ENCODE measurements at regions not wholly inside any gene's neighbourhood (a gene's known extent, or its start where the extent isn't known, plus 50 kb on each side); places are given as distances from the start of the nearest gene placed in this dataset.

GRCh38 chr4:57475424-57475823 is 365.2 kb upstream of the IGFBP7 start:
- H3K9me2 ChIP-seq (ENCODE audit: insufficient read depth), result no peaks in the 10 kb centered on the region
- H4K20me1 ChIP-seq (replicated peaks; ENCODE audit: insufficient read depth), result no peaks in the 10 kb centered on the region
- no peak overlapping the region for H2AFZ ChIP-seq
- no peak overlapping the region for H3K4me3 ChIP-seq
- H3K9me3 Mint-ChIP-seq, result peaks cover 10% of the 10 kb centered on the region
- no peaks in the 10 kb centered on the region for H3K36me3 ChIP-seq (ENCODE audit: insufficient read depth)
- no peaks in the 10 kb centered on the region for H3K36me3 Mint-ChIP-seq (ENCODE audit: low read depth)
- DNase-seq (ENCODE audit: low spot score) (no peak), ATAC-seq (no peak)
- no peaks in the 10 kb centered on the region for H3F3A ChIP-seq (replicated peaks; ENCODE audit: low read depth)
- H3K4me1 Mint-ChIP-seq, result no peaks in the 10 kb centered on the region
- H3K27ac ChIP-seq (ENCODE audit: low read depth), result no peak overlapping the region
- H3K4me2 ChIP-seq, result no peak overlapping the region
- no peaks in the 10 kb centered on the region for H3K27me3 ChIP-seq (ENCODE audit: insufficient read depth)
- no peaks in the 10 kb centered on the region for H3K4me1 ChIP-seq (ENCODE audit: insufficient read depth)
- H3K27me3 Mint-ChIP-seq (ENCODE audit: insufficient read depth, low read depth, poor library complexity), result no peaks in the 10 kb centered on the region
- no peak overlapping the region for H3K27ac Mint-ChIP-seq
- H3K4me3 Mint-ChIP-seq, result no peak overlapping the region
- no peak for TF ChIP-seq CREB1 (CRISPR knock-in tag; IDR thresholded peaks at IDR 0.05; ENCODE audit: low read depth)
- no peak for TF ChIP-seq ZNF114 (CRISPR knock-in tag; IDR thresholded peaks at IDR 0.05)
- TF ChIP-seq NANOG (IDR thresholded peaks at IDR 0.05; ENCODE audit: borderline replicate concordance), result no peak
- TF ChIP-seq, protein P1, sequence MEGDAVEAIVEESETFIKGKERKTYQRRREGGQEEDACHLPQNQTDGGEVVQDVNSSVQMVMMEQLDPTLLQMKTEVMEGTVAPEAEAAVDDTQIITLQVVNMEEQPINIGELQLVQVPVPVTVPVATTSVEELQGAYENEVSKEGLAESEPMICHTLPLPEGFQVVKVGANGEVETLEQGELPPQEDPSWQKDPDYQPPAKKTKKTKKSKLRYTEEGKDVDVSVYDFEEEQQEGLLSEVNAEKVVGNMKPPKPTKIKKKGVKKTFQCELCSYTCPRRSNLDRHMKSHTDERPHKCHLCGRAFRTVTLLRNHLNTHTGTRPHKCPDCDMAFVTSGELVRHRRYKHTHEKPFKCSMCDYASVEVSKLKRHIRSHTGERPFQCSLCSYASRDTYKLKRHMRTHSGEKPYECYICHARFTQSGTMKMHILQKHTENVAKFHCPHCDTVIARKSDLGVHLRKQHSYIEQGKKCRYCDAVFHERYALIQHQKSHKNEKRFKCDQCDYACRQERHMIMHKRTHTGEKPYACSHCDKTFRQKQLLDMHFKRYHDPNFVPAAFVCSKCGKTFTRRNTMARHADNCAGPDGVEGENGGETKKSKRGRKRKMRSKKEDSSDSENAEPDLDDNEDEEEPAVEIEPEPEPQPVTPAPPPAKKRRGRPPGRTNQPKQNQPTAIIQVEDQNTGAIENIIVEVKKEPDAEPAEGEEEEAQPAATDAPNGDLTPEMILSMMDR (conservative IDR thresholded peaks at IDR 0.05; ENCODE audit: low read depth in 2 of 2), result no peak
- TF ChIP-seq POLR2AphosphoS5 (IDR thresholded peaks at IDR 0.05; ENCODE audit: low read depth), result no peak
- no peak for TF ChIP-seq EZH2phosphoT487 (IDR thresholded peaks at IDR 0.05; ENCODE audit: unreplicated experiment)
- TF ChIP-seq JUNB (IDR thresholded peaks at IDR 0.05; ENCODE audit: unreplicated experiment), result no peak
- TF ChIP-seq, protein P2, sequence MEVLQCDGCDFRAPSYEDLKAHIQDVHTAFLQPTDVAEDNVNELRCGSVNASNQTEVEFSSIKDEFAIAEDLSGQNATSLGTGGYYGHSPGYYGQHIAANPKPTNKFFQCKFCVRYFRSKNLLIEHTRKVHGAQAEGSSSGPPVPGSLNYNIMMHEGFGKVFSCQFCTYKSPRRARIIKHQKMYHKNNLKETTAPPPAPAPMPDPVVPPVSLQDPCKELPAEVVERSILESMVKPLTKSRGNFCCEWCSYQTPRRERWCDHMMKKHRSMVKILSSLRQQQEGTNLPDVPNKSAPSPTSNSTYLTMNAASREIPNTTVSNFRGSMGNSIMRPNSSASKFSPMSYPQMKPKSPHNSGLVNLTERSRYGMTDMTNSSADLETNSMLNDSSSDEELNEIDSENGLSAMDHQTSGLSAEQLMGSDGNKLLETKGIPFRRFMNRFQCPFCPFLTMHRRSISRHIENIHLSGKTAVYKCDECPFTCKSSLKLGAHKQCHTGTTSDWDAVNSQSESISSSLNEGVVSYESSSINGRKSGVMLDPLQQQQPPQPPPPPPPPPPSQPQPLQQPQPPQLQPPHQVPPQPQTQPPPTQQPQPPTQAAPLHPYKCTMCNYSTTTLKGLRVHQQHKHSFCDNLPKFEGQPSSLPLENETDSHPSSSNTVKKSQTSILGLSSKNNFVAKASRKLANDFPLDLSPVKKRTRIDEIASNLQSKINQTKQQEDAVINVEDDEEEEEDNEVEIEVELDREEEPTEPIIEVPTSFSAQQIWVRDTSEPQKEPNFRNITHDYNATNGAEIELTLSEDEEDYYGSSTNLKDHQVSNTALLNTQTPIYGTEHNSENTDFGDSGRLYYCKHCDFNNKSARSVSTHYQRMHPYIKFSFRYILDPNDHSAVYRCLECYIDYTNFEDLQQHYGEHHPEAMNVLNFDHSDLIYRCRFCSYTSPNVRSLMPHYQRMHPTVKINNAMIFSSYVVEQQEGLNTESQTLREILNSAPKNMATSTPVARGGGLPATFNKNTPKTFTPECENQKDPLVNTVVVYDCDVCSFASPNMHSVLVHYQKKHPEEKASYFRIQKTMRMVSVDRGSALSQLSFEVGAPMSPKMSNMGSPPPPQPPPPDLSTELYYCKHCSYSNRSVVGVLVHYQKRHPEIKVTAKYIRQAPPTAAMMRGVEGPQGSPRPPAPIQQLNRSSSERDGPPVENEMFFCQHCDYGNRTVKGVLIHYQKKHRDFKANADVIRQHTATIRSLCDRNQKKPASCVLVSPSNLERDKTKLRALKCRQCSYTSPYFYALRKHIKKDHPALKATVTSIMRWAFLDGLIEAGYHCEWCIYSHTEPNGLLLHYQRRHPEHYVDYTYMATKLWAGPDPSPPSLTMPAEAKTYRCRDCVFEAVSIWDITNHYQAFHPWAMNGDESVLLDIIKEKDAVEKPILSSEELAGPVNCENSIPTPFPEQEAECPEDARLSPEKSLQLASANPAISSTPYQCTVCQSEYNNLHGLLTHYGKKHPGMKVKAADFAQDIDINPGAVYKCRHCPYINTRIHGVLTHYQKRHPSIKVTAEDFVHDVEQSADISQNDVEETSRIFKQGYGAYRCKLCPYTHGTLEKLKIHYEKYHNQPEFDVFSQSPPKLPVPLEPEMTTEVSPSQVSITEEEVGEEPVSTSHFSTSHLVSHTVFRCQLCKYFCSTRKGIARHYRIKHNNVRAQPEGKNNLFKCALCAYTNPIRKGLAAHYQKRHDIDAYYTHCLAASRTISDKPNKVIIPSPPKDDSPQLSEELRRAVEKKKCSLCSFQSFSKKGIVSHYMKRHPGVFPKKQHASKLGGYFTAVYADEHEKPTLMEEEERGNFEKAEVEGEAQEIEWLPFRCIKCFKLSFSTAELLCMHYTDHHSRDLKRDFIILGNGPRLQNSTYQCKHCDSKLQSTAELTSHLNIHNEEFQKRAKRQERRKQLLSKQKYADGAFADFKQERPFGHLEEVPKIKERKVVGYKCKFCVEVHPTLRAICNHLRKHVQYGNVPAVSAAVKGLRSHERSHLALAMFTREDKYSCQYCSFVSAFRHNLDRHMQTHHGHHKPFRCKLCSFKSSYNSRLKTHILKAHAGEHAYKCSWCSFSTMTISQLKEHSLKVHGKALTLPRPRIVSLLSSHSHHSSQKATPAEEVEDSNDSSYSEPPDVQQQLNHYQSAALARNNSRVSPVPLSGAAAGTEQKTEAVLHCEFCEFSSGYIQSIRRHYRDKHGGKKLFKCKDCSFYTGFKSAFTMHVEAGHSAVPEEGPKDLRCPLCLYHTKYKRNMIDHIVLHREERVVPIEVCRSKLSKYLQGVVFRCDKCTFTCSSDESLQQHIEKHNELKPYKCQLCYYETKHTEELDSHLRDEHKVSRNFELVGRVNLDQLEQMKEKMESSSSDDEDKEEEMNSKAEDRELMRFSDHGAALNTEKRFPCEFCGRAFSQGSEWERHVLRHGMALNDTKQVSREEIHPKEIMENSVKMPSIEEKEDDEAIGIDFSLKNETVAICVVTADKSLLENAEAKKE (CRISPR knock-in tag; IDR thresholded peaks at IDR 0.05), result no peak
- TF ChIP-seq ZNF331 (CRISPR knock-in tag; IDR thresholded peaks at IDR 0.05; ENCODE audit: low read depth), result no peak
- TF ChIP-seq REST (IDR thresholded peaks at IDR 0.05; ENCODE audit: unreplicated experiment), result no peak
- TF ChIP-seq EZH2 (IDR thresholded peaks at IDR 0.05; ENCODE audit: low read depth, unreplicated experiment), result no peak
- TF ChIP-seq, protein P3, sequence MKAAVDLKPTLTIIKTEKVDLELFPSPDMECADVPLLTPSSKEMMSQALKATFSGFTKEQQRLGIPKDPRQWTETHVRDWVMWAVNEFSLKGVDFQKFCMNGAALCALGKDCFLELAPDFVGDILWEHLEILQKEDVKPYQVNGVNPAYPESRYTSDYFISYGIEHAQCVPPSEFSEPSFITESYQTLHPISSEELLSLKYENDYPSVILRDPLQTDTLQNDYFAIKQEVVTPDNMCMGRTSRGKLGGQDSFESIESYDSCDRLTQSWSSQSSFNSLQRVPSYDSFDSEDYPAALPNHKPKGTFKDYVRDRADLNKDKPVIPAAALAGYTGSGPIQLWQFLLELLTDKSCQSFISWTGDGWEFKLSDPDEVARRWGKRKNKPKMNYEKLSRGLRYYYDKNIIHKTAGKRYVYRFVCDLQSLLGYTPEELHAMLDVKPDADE (IDR thresholded peaks at IDR 0.05), result no peak
- TF ChIP-seq STAT1 (IDR thresholded peaks at IDR 0.05; ENCODE audit: unreplicated experiment), result no peak
- H3K79me2 ChIP-seq (replicated peaks; ENCODE audit: insufficient read depth), result no peaks in the 10 kb centered on the region

Data from GM23338 (cell line).